ENCODE measurements at regions not wholly inside any gene's neighbourhood (a gene's known extent, or its start where the extent isn't known, plus 50 kb on each side); places are given as distances from the start of the nearest gene placed in this dataset.

- no peak for TF ChIP-seq CTCF (IDR thresholded peaks at IDR 0.05)
- no peak for TF ChIP-seq POLR2A (IDR thresholded peaks at IDR 0.05)
These were observed 581.6 kb downstream of the ETV1 start for GRCh38 chr7:13407911-13408310.
